ENCODE measurements at regions not wholly inside any gene's neighbourhood (a gene's known extent, or its start where the extent isn't known, plus 50 kb on each side); places are given as distances from the start of the nearest gene placed in this dataset.

DNA sequence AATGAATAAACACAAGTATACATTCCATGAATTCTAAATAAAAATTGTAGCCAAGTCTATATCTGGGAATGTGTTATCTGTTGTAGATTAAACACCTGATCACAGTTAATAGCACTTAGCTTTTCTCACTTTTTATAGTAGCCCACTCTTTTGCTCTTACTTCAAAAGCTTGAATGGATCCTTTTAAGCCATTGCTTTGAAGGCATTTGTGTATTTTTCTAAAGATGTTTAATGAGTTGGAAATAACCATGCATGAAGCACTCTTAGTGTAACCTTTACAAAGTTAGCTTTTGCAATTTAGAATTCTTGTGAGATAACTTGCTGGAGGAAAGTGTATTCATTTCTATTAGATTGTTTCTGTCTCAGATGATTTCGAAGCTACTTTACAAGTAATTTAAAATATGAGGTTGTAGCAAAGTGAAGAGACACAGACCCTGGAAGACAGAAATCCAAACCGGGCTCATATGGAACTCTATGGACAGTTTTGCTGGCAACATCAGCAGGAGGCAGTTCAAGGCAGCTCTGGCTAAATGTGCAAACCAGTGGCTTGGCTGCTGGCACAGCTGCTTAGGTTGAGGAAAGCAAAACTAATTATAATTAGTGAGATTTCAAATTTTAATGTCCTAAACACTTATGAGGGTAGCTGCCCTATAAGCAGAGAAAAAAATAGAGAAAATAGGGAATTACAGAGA, 469.8 kb upstream of the ZEB2 start:
- Histone ChIP-seq H2AK5ac (ENCODE audit: insufficient read length, low read length) (no peak overlapping the region), H3K27me3 (ENCODE audit: insufficient read depth, low read length) (no peaks in the 10 kb centered on the region), H3K23ac (ENCODE audit: insufficient read length, low read depth, low read length) (no peak overlapping the region), H4K20me1 (ENCODE audit: control insufficient read depth, insufficient read depth, insufficient read length) (no peaks in the 10 kb centered on the region), H3K79me1 (ENCODE audit: insufficient read depth, low read depth, low read length, poor library complexity, severe bottlenecking) (no peaks in the 10 kb centered on the region), H3K4me2 (ENCODE audit: insufficient read depth, insufficient read length, low read length) (no peak overlapping the region), H2AFZ (ENCODE audit: low read length) (no peak overlapping the region), H3T11ph (ENCODE audit: low read length) (no peak overlapping the region), H3K23me2 (ENCODE audit: insufficient read length, low read depth, low read length, poor library complexity, severe bottlenecking) (no peaks in the 10 kb centered on the region), H3K4ac (ENCODE audit: low read depth, low read length) (no peak overlapping the region), H3K56ac (ENCODE audit: insufficient read length, low read depth, low read length) (no peak overlapping the region), H2BK15ac (ENCODE audit: low read depth, low read length) (no peak overlapping the region), H3K14ac (ENCODE audit: insufficient read depth, low read length) (no peak overlapping the region), H3K9me3 (ENCODE audit: control insufficient read depth, low read depth, low read length) (no peaks in the 10 kb centered on the region), H3K18ac (ENCODE audit: insufficient read length, low read depth, low read length) (no peak overlapping the region), H3K27ac (ENCODE audit: insufficient read length, low read depth, low read length) (no peak overlapping the region), H4K5ac (ENCODE audit: insufficient read length, low read depth, low read length) (no peak overlapping the region), H4K8ac (replicated peaks; ENCODE audit: insufficient read length, low read depth, low read length) (no peak overlapping the region), H4K91ac (ENCODE audit: insufficient read length, low read depth, low read length) (no peak overlapping the region), H2BK5ac (ENCODE audit: insufficient read length, low read length) (no peak overlapping the region), H3K4me1 (ENCODE audit: insufficient read depth, low read length) (peaks cover 2% of the 10 kb centered on the region; the same call in 1 of the 2 replicates), H2BK120ac (ENCODE audit: low read depth, low read length, poor library complexity, severe bottlenecking) (no peak overlapping the region), H2BK20ac (ENCODE audit: low read depth, low read length, poor library complexity, severe bottlenecking) (no peak overlapping the region), H3K9ac (ENCODE audit: extremely low read depth, insufficient read length, low read length) (no peak overlapping the region), H3K79me2 (ENCODE audit: insufficient read depth, low read length) (no peaks in the 10 kb centered on the region), H2BK12ac (ENCODE audit: insufficient read length, low read depth, low read length) (no peak overlapping the region)
- no peak for DNase-seq
- H3K4me1 Mint-ChIP-seq = peaks cover 21 to 22% of the 10 kb centered on the region in 2 experiments
- TF ChIP-seq, protein P1, sequence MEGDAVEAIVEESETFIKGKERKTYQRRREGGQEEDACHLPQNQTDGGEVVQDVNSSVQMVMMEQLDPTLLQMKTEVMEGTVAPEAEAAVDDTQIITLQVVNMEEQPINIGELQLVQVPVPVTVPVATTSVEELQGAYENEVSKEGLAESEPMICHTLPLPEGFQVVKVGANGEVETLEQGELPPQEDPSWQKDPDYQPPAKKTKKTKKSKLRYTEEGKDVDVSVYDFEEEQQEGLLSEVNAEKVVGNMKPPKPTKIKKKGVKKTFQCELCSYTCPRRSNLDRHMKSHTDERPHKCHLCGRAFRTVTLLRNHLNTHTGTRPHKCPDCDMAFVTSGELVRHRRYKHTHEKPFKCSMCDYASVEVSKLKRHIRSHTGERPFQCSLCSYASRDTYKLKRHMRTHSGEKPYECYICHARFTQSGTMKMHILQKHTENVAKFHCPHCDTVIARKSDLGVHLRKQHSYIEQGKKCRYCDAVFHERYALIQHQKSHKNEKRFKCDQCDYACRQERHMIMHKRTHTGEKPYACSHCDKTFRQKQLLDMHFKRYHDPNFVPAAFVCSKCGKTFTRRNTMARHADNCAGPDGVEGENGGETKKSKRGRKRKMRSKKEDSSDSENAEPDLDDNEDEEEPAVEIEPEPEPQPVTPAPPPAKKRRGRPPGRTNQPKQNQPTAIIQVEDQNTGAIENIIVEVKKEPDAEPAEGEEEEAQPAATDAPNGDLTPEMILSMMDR (conservative IDR thresholded peaks at IDR 0.05) = no peak
- peak overlapping the region in 2 of 3 experiments; percentile 65 to 83; a peak in 3 of 7 replicates for H3K27ac Mint-ChIP-seq
- H3K4me3 Mint-ChIP-seq = no peak overlapping the region
- no peaks in the 10 kb centered on the region; the same call in 1 of the 2 replicates for H3K27me3 Mint-ChIP-seq (ENCODE audit: low read depth)
- H3K36me3 Mint-ChIP-seq (ENCODE audit: insufficient read depth in 1 of 3, low read depth in 3 of 3) = peaks cover 24 to 52% (median 35%) of the 10 kb centered on the region in 3 experiments
- peaks cover 40 to 48% of the 10 kb centered on the region in 2 experiments for H3K9me3 Mint-ChIP-seq
- no CpG with 5 or more reads among the region's 2 CpGs for WGBS (ENCODE audit: extremely low coverage, insufficient read length, low lambda C conversion rate)
